Coronary artery (tissue), 2 donors: ENCODE measurements at regions not wholly inside any gene's neighbourhood (a gene's known extent, or its start where the extent isn't known, plus 50 kb on each side); places are given as distances from the start of the nearest gene placed in this dataset.

Experiments
- DNase-seq: peaks from one replicate; pipeline ENCODE4 v3.0.0-alpha.2; 2017; ENCODE audit warnings: low spot score
- H3K27ac ChIP-seq, 2 donors: fragments of 200-600 bp; sonication (generic); one replicate each; pipeline ENCODE4 v1.5.1; 2016 to 2019
- H3K4me3 ChIP-seq: fragments of 200-600 bp; sonication (generic); 2 replicates; pipeline ENCODE4 v1.5.1; 2016; ENCODE audit warnings: mild to moderate bottlenecking, moderate library complexity
- TF ChIP-seq, protein P1 (sequence below): fragments of 200-600 bp; sonication (generic); IDR thresholded peaks from one replicate; pipeline ENCODE4 v1.5.1; 2019; ENCODE audit warnings: antibody characterized with exemption

DNA sequence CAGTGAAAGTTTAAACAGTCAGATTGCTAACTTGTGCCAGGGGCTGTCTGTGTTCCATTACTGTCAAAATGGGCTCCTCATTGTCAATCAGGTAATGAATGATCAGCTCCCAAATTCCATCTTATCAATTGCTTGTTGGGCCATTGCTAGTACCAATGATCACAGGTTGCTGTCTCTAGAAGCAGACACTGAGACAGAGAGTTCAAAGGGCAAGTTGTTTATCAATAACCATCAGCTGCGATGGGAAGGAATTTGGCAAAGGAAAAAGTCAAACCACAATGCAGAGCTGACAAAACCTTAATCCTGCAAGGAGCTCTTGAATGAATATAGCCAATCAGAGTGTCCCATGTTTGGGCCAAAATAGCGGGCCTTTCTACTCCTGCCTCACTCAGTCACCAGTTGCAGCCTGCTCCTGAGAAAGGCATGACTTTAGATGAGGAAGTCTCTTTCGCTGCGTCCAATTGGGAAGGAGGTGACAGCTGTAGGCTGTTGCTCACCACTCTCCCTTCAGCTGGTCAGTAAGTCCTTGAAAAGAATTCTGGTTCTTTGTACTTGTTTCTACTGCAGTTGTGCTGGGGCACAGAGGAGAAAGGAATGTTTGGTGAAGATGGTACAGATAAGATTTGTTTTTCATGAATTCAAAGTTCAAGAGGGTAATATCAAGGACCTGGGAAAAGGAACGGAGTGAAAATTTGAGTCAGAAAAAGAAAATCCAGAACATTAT lies 179.2 kb upstream of the PDE3A start:
- TF ChIP-seq, protein P1, sequence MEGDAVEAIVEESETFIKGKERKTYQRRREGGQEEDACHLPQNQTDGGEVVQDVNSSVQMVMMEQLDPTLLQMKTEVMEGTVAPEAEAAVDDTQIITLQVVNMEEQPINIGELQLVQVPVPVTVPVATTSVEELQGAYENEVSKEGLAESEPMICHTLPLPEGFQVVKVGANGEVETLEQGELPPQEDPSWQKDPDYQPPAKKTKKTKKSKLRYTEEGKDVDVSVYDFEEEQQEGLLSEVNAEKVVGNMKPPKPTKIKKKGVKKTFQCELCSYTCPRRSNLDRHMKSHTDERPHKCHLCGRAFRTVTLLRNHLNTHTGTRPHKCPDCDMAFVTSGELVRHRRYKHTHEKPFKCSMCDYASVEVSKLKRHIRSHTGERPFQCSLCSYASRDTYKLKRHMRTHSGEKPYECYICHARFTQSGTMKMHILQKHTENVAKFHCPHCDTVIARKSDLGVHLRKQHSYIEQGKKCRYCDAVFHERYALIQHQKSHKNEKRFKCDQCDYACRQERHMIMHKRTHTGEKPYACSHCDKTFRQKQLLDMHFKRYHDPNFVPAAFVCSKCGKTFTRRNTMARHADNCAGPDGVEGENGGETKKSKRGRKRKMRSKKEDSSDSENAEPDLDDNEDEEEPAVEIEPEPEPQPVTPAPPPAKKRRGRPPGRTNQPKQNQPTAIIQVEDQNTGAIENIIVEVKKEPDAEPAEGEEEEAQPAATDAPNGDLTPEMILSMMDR, result no peak
- no peak for DNase-seq
- H3K4me3 ChIP-seq, result no peak overlapping the region
- no peak overlapping the region for H3K27ac ChIP-seq

DNA sequence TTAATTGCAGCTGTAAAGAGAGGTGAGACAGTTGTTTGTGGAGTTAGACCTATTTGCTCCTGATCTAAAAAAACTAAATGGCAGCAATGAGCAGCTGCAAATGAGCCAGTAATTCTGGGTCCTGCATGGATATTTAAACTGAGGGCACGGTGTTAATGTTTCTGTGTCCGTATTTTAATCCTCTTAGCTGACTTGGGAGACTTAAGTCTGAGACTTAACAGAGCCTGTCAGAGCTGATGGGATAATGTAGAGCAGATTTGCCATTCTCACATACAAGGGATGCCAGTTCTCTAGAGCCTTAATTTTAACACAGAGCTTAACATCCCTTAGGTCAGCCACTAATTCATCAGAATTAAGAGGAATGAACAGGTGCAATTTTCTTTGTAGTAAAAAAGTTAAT lies 178.6 kb upstream of the PDE3A start:
- TF ChIP-seq, protein P1, result no peak
- no peak for DNase-seq
- no peak overlapping the region for H3K27ac ChIP-seq

DNA sequence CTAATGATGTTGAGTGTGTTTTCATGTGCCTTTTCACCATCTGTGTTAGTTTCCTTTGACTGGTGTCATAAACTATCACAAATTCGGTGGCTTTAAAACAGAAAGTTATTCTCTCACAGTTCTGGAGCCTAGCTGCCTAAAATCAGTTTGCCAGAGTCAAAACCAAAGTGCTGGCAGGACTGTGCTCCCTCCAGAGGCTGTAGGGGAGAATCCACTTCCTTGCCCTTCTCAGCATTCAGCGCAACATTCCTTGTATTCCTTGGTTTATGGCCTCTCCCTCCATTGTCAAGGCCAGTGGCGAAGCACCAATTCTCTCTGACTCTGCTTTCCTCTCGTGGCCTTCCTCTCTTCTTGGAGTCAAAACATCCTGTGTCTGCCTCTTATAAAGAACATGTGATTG lies 174.2 kb upstream of the PDE3A start:
- TF ChIP-seq, protein P1, result no peak
- no peak for DNase-seq
- Histone ChIP-seq H3K27ac (no peak overlapping the region), H3K4me3 (no peak overlapping the region)

More for the DNA sequence above, 178.6 kb upstream of the PDE3A start:
- no peak overlapping the region for H3K4me3 ChIP-seq

DNA sequence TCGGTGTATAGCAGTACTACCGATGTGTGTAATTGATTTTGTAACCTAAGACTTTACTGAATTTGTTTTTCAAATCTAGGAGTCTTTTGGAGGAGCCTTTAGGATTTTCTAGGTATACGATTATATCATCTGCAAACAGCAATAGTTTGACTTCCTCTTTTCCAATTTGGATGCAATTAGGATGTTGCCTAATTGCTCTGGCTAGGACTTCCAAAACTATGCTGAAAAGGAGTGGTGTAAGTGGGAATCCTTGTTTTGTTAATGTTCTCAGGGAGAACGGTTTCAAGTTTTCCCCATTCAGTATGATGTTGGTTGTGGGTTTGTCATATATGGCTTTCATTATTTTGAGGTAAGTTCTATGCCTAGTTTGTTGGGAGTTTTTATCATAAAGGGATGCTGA lies 171.6 kb upstream of the PDE3A start:
- H3K27ac ChIP-seq, result no peak overlapping the region
- no peak for DNase-seq
- TF ChIP-seq, protein P1, result no peak
- no peak overlapping the region for H3K4me3 ChIP-seq

DNA sequence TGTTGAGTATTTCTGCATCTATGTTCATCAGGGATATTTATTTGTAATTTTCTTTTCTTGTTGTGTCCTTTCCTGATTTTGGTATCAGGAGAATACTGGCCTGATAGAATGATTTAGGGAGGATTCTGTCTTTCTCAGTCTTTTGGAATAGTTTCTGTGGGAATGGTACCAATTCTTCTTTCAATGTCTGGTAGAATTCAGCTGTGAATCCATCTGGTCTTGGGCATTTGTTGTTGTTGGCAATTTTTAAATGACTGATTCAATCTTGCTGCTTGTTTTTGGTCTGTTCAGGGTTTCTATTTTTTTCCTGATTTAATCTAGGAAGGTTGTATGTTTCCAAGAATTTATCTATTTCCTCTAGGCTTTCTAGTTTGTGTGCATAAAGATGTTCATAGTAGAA lies 170.9 kb upstream of the PDE3A start:
- no peak overlapping the region for H3K4me3 ChIP-seq
- H3K27ac ChIP-seq, result no peak overlapping the region
- no peak for DNase-seq
- TF ChIP-seq, protein P1, result no peak

DNA sequence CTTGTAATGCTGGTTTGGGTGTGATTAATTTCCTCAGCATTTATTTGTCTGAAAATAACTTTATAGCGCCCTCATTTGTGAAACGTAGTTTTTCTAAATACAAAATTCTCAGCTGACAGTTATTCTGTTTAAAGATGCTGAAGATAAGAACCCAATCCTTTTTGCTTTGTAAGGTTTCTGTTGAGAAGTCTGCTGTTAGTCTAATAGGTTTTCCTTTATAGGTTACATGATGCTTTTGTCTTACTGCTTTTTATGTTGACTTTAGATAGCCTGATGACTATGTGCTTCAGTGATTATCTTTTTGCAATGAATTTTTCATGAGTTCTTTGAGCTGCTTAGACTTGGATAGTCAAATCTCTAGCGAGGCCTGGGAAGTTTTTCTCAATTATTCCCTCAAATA lies 168.6 kb upstream of the PDE3A start:
- no peak overlapping the region for H3K27ac ChIP-seq
- TF ChIP-seq, protein P1, result no peak
- no peak overlapping the region for H3K4me3 ChIP-seq
- no peak for DNase-seq

DNA sequence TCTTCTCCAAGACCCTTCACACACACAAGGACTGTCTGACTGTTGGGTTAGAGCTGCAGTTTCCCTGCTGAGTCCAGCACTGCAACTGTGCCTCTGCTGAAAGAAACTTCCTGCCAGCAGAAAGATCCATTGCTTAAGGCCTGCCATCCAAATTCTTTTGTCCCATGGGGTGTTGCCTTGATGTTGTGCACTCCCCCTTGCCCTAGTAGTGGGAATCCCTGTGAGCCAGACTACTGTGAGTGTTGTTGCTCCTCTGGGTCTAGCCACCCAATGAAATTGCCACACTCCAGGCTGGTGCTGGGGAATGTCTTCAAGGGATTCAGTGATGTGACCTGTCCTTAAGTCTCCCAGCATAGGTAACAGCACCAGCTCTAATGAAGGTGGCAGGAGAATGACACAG lies 166.6 kb upstream of the PDE3A start:
- TF ChIP-seq, protein P1, result no peak
- Histone ChIP-seq H3K4me3 (no peak overlapping the region), H3K27ac (no peak overlapping the region)
- DNase-seq, result no peak
